Ovary (tissue), 3 donors: ENCODE measurements at regions not wholly inside any gene's neighbourhood (a gene's known extent, or its start where the extent isn't known, plus 50 kb on each side); places are given as distances from the start of the nearest gene placed in this dataset.

ENCODE experiments used
- EP300 ChIP-seq: sonication (generic); formaldehyde crosslinking; IDR thresholded peaks from one replicate; pipeline ENCODE4 v1.6.1; 2017; ENCODE audit warnings: antibody characterized with exemption
- POLR2A ChIP-seq: fragments of 450-650 bp; IDR thresholded peaks from one replicate; pipeline ENCODE4 v1.6.1; 2017; ENCODE audit warnings: antibody characterized with exemption, mild to moderate bottlenecking, moderate library complexity
- TF ChIP-seq, protein P1 (sequence below), 3 donors: fragments of 450-650 bp in 2 of 3; fragments of 200-600 bp in 1 of 3; IDR thresholded peaks; one replicate each; pipeline versions ENCODE4 v1.5.1 to v1.8.0; 2016 to 2022; ENCODE audit warnings: antibody characterized with exemption in 3 of 3, mild to moderate bottlenecking in 1 of 3
- donor health status: DM: no; HTN: no; CAD: no.

DNA sequence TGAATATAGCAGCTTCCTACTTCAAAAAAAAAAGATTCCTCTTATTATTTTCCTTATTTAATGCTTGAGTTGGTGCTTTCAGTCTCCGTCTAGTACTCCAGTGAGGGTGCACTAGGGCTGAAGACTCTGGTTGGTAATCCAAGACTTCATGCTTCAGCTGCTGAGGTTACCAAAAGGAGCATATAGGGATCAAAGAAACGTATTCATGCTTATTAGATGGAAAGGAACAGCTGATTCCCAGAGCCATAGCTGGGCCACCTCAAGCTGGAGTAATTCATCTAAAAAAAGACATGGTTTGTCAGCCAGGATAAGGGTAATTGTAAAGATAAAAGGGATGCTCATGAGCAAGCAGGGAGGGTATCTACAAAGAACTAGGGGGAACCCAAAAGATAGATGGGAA is 131.7 kb upstream of the FAM47B start:
- TF ChIP-seq, protein P1, sequence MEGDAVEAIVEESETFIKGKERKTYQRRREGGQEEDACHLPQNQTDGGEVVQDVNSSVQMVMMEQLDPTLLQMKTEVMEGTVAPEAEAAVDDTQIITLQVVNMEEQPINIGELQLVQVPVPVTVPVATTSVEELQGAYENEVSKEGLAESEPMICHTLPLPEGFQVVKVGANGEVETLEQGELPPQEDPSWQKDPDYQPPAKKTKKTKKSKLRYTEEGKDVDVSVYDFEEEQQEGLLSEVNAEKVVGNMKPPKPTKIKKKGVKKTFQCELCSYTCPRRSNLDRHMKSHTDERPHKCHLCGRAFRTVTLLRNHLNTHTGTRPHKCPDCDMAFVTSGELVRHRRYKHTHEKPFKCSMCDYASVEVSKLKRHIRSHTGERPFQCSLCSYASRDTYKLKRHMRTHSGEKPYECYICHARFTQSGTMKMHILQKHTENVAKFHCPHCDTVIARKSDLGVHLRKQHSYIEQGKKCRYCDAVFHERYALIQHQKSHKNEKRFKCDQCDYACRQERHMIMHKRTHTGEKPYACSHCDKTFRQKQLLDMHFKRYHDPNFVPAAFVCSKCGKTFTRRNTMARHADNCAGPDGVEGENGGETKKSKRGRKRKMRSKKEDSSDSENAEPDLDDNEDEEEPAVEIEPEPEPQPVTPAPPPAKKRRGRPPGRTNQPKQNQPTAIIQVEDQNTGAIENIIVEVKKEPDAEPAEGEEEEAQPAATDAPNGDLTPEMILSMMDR (IDR thresholded peaks at IDR 0.05), result no peak
- TF ChIP-seq POLR2A, result no peak
- no peak for TF ChIP-seq EP300
